Lower leg skin (tissue), 4 donors: ENCODE measurements at regions not wholly inside any gene's neighbourhood (a gene's known extent, or its start where the extent isn't known, plus 50 kb on each side); places are given as distances from the start of the nearest gene placed in this dataset.

ENCODE experiments used
- DNase-seq, 2 donors: peaks; one replicate each; pipeline ENCODE4 v3.0.0-alpha.2; 2019; ENCODE audit warnings: low spot score in 2 of 2
- H3K4me3 ChIP-seq: fragments of 200-600 bp; sonication (generic); 2 replicates; pipeline ENCODE4 v1.5.1; 2017; ENCODE audit warnings: mild to moderate bottlenecking, low read depth; ENCODE audit not compliant: poor library complexity, severe bottlenecking
- CTCF ChIP-seq, 3 donors: fragments of 450-650 bp; IDR thresholded peaks; one replicate each; pipeline ENCODE4 v1.5.1; 2016; ENCODE audit warnings: antibody characterized with exemption in 3 of 3, mild to moderate bottlenecking in 3 of 3, moderate library complexity in 2 of 3
- POLR2A ChIP-seq, 2 donors: fragments of 450-650 bp; IDR thresholded peaks; one replicate each; pipeline ENCODE4 v1.6.1; 2016 to 2017; ENCODE audit warnings: antibody characterized with exemption in 2 of 2, mild to moderate bottlenecking in 1 of 2, moderate library complexity in 1 of 2
- WGBS, 2 donors: methylation state at CpG; one replicate each; pipeline ENCODE4 v1.1.5; 2018; 5-methylcytosine and 5-hydroxymethylcytosine counted together
- intact Hi-C: fragments of 100-400 bp; cut with DNase I; formaldehyde crosslinking; loops from one replicate; pipeline ENCODE4 v1.15.0; 2023; ENCODE audit warnings: low total_unique reads

GRCh38 chr21:20257052-20257740 is 741.0 kb upstream of the NCAM2 start:
- H3K4me3 ChIP-seq: no peak overlapping the region
- DNase-seq: no peak
- TF ChIP-seq POLR2A (IDR thresholded peaks at IDR 0.05) (no peak), CTCF (IDR thresholded peaks at IDR 0.05) (no peak)
- intact Hi-C loops: no loop called here
- 77 to 82% methylated on average over 4 of the region's 4 CpGs for WGBS, 2 donors

- no peak for TF ChIP-seq POLR2A (IDR thresholded peaks at IDR 0.05)
- TF ChIP-seq CTCF (IDR thresholded peaks at IDR 0.05): no peak
- no peak overlapping the region for H3K4me3 ChIP-seq
- 43 to 52% methylated on average over 2 of the region's 2 CpGs for WGBS, 2 donors
- intact Hi-C loops: no loop called here
- no peak for DNase-seq
These were observed 739.7 kb upstream of the NCAM2 start for GRCh38 chr21:20258542-20258941.

GRCh38 chr21:20259031-20259867 is 739.0 kb upstream of the NCAM2 start:
- TF ChIP-seq CTCF (IDR thresholded peaks at IDR 0.05): no peak
- no peak for TF ChIP-seq POLR2A (IDR thresholded peaks at IDR 0.05)
- intact Hi-C loops: no loop called here
- DNase-seq: no peak
- 86 to 87% methylated on average over 7 of the region's 7 CpGs for WGBS, 2 donors
- no peak overlapping the region for H3K4me3 ChIP-seq

- 29 to 46% methylated on average over 1 of the region's 1 CpG for WGBS, 2 donors
- intact Hi-C loops: no loop called here
- H3K4me3 ChIP-seq: no peak overlapping the region
- TF ChIP-seq CTCF (IDR thresholded peaks at IDR 0.05) (no peak), POLR2A (IDR thresholded peaks at IDR 0.05) (no peak)
- DNase-seq: no peak
These were observed 738.1 kb upstream of the NCAM2 start for GRCh38 chr21:20260124-20260523.

- WGBS, 2 donors: 61 to 63% methylated on average over 5 of the region's 5 CpGs
- DNase-seq: no peak
- intact Hi-C loops: no loop called here
- H3K4me3 ChIP-seq: no peak overlapping the region
- TF ChIP-seq POLR2A (IDR thresholded peaks at IDR 0.05) (no peak), CTCF (IDR thresholded peaks at IDR 0.05) (no peak)
These were observed 736.8 kb upstream of the NCAM2 start for GRCh38 chr21:20261364-20261763.
